NCI-H510A treated with DMSO at 0.1 percent for 48 hours (cell line): ENCODE measurements at regions not wholly inside any gene's neighbourhood (a gene's known extent, or its start where the extent isn't known, plus 50 kb on each side); places are given as distances from the start of the nearest gene placed in this dataset.
"Not testable (repeated sequence)": the region's sequence is repeated elsewhere in the genome, so short reads cannot be mapped to it uniquely, and the experiment has no call there.

Experiments used
- DNase-seq: peaks from one replicate; lab custom pipeline; 2025; lab: John Stamatoyannopoulos, UW

GRCh38 chr10:106296750-106297392 is 867.6 kb downstream of the SORCS1 start:
- no peak for DNase-seq

- no peak for DNase-seq
Measured at GRCh38 chr10:106284802-106285587, 879.5 kb downstream of the SORCS1 start.

GRCh38 chr10:106280896-106281460 is 883.5 kb downstream of the SORCS1 start:
- no peak for DNase-seq

GRCh38 chr10:106278383-106278782 is 886.1 kb downstream of the SORCS1 start:
- no peak for DNase-seq

- DNase-seq: no peak
Measured at GRCh38 chr10:106271237-106271636, 893.3 kb downstream of the SORCS1 start.

- no peak for DNase-seq
Measured at GRCh38 chr10:106268000-106268399, 896.5 kb downstream of the SORCS1 start.

GRCh38 chr10:106267591-106267990 is 896.9 kb downstream of the SORCS1 start:
- no peak for DNase-seq

GRCh38 chr10:106257432-106257831 is 907.1 kb downstream of the SORCS1 start:
- not testable (repeated sequence) for DNase-seq

- DNase-seq: no peak
Measured at GRCh38 chr10:106255111-106255678, 909.3 kb downstream of the SORCS1 start.

GRCh38 chr10:106254071-106254470 is 910.4 kb downstream of the SORCS1 start:
- no peak for DNase-seq

GRCh38 chr10:106252541-106252940 is 912.0 kb downstream of the SORCS1 start:
- DNase-seq: no peak

GRCh38 chr10:106251573-106251972 is 912.9 kb downstream of the SORCS1 start:
- DNase-seq: no peak

- no peak for DNase-seq
Measured at GRCh38 chr10:106242301-106242700, 922.2 kb downstream of the SORCS1 start.

GRCh38 chr10:106226828-106227227 is 937.7 kb downstream of the SORCS1 start:
- DNase-seq: no peak

GRCh38 chr10:106226142-106226541 is 938.4 kb downstream of the SORCS1 start:
- no peak for DNase-seq

GRCh38 chr10:106224676-106225075 is 939.8 kb downstream of the SORCS1 start:
- no peak for DNase-seq

- DNase-seq: no peak
Measured at GRCh38 chr10:106217627-106218026, 946.9 kb downstream of the SORCS1 start.

GRCh38 chr10:106216085-106216484 is 948.4 kb downstream of the SORCS1 start:
- no peak for DNase-seq

GRCh38 chr10:106214243-106214642 is 950.3 kb downstream of the SORCS1 start:
- no peak for DNase-seq

- DNase-seq: no peak
Measured at GRCh38 chr10:106213493-106213892, 951.0 kb downstream of the SORCS1 start.

- no peak for DNase-seq
Measured at GRCh38 chr10:106198275-106198674, 966.2 kb downstream of the SORCS1 start.

- DNase-seq: no peak
Measured at GRCh38 chr10:106189292-106189691, 975.2 kb downstream of the SORCS1 start.

- DNase-seq: no peak
Measured at GRCh38 chr10:106185951-106186350, 978.6 kb downstream of the SORCS1 start.
